ENCODE measurements at regions not wholly inside any gene's neighbourhood (a gene's known extent, or its start where the extent isn't known, plus 50 kb on each side); places are given as distances from the start of the nearest gene placed in this dataset. TPM values are rescaled to one million over a fixed set of nuclear protein-coding genes. Genes with fewer than 3 reads are reported as not detected.

- DNase-seq (ENCODE audit: low spot score): no peak
Measured at GRCh38 chr2:78925258-78925657, 100.2 kb upstream of the REG3G start.

DNA sequence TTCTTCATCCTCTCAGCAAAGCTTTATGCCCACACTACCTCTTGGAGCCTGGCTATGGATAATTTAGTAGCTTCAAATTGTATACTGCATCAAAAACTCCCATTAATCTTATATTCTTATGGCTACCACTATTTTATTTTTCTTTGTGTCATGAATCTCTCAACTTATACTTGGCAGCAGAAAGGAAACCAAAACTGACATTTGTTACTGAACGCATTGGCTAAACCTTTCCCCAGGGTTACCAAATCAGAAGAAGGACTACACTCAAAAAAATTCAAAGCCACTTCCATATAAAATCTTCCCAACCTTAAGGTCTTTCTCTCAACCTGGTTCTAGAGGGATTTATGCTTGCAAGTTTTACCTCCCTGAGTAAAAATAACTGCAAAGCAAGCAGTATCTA lies 97.0 kb upstream of the REG3G start:
- no peak for DNase-seq (ENCODE audit: low spot score)

DNA sequence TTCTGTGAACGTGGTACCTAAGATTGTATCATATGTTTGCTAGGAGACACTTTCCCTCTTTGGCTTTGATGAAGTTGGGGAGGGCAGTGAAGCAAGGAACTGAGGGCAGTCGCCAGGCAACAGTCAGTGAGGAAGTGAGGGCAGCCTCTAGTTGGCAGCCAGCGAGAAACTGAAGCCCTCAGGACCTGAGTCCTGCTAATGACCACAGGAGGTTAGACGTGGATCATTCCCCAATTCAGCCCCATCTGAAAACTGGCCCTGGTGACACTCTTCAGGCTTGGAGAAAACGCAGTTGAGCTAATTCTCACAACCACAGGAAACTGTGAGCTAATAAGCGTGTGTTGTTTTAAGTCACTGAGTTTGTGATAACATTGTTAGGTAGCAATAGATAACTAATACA lies 84.5 kb upstream of the REG3G start:
- DNase-seq (ENCODE audit: low spot score): no peak

DNA sequence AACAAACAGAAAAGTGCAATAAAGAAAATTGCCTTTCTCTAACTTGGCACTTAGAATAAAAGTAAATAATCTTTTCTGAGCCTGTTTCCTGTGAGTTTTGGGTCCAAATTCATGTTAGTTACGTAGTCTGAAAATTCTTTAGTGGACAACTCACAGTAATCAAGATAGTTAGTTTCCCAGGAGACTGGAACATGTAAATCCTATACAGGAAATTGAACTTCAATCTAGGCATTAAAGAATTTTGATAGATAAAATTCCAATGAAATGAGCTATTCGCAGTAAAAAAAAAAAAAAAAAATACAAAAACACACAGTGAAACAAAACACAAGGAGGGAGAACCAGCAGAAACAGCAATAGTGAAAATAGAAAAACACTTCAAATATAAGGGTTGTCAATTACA lies 83.8 kb upstream of the REG3G start:
- no peak for DNase-seq (ENCODE audit: low spot score)

DNA sequence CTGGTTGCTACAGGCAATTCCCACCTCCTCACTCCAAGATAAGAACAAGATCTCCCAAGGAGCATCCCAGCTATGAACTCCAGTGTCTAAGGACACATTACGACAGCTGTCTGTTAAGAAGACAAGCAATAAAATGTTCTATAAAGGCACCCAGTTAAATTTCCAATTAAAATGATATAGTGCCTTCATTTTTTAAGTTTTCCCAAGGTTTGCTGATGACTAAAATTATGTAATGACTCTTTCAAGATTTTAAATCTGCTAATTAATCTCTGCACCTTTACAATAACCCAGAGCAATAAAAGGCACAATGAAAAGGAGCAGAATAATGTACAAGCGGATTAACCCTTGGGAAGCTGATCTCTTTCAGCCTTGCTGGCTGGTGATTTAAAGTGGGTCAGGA lies 61.6 kb upstream of the REG3G start:
- no peak for DNase-seq (ENCODE audit: low spot score)

DNA sequence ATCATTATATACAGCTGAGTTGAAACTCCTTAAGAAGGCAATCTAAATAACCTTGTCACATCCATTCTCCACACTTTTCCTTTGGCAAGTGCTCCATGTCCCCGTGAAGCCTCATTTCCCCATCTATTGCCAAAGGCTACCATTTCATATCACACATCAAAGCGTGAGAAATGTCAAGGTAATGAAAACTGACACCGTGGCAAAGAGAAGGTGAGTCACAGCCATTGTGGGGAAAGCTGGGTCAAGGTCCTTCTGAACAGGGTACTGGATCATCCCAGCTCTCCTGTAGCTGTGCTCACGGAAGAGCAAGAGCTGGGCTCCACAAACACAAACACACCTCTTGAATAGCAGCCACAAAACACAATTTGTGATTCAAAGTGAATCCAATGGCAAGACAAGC lies 58.2 kb upstream of the REG3G start:
- DNase-seq (ENCODE audit: low spot score): no peak

- no peak for DNase-seq (ENCODE audit: low spot score)
Measured at GRCh38 chr2:78973630-78974029, 51.9 kb upstream of the REG3G start.

Small RNA genes lying in the stretch of these regions (small RNA-seq; reads per million reads assigned to genes)
- gene RNU6-812P (not detected), gene RNU6-827P (not detected)
